ENCODE measurements at regions not wholly inside any gene's neighbourhood (a gene's known extent, or its start where the extent isn't known, plus 50 kb on each side); places are given as distances from the start of the nearest gene placed in this dataset. TPM values are rescaled to one million over a fixed set of nuclear protein-coding genes. Genes with fewer than 3 reads are reported as not detected.

Small RNAs in the stretch of these regions (small RNA-seq; reads per million reads assigned to genes)
- not detected for gene Z96811.1

Data from fibroblast of the aortic adventitia (primary cell).